ENCODE measurements at regions not wholly inside any gene's neighbourhood (a gene's known extent, or its start where the extent isn't known, plus 50 kb on each side); places are given as distances from the start of the nearest gene placed in this dataset.

DNA sequence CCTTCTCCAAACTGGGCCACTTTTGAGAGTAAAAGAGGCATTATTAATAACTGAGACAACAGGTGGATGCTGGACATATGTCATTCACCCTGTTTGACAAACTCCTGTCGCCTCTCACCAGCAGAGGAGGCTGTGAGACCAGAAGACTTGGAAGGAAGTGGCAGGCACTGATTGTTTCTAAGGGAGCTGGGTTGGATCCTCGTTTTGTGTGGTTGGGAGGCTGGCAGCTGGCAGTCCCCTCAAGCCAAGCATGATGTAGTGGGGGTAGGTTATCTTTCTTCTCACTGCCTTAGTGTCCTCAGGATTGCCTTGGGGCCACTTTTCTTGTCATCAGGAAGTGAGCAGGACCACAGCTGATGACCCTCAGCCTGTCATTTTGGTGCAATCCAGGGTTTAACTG lies 86.5 kb upstream of the KCNJ15 start:
- Mint-ChIP-seq H3K9me3 (peaks cover 5% of the 10 kb centered on the region), H3K4me3 (no peak overlapping the region), H3K27ac (peak overlapping the region; percentile 88), H3K4me1 (peaks cover 48% of the 10 kb centered on the region), H3K36me3 (ENCODE audit: low read depth) (peaks cover 4% of the 10 kb centered on the region), H3K27me3 (ENCODE audit: insufficient read depth) (no peaks in the 10 kb centered on the region)
- Histone ChIP-seq H3K4me3 (ENCODE audit: low read length) (no peak overlapping the region), H3K36me3 (ENCODE audit: control insufficient read depth, insufficient read depth, low read length) (no peaks in the 10 kb centered on the region), H3K9me3 (ENCODE audit: control insufficient read depth, low read length) (no peaks in the 10 kb centered on the region), H3K27me3 (ENCODE audit: control insufficient read depth, insufficient read depth, low read length, poor library complexity, severe bottlenecking) (no peaks in the 10 kb centered on the region), H3K9ac (ENCODE audit: extremely low read depth, low read length, poor library complexity, severe bottlenecking) (no peak overlapping the region), H3K27ac (ENCODE audit: low read depth, low read length) (no peak overlapping the region), H3K4me1 (ENCODE audit: control insufficient read depth, insufficient read depth, low read length) (peaks cover 32% of the 10 kb centered on the region)
- DNase-seq, result peak; percentile 84
- TF ChIP-seq, protein P1, sequence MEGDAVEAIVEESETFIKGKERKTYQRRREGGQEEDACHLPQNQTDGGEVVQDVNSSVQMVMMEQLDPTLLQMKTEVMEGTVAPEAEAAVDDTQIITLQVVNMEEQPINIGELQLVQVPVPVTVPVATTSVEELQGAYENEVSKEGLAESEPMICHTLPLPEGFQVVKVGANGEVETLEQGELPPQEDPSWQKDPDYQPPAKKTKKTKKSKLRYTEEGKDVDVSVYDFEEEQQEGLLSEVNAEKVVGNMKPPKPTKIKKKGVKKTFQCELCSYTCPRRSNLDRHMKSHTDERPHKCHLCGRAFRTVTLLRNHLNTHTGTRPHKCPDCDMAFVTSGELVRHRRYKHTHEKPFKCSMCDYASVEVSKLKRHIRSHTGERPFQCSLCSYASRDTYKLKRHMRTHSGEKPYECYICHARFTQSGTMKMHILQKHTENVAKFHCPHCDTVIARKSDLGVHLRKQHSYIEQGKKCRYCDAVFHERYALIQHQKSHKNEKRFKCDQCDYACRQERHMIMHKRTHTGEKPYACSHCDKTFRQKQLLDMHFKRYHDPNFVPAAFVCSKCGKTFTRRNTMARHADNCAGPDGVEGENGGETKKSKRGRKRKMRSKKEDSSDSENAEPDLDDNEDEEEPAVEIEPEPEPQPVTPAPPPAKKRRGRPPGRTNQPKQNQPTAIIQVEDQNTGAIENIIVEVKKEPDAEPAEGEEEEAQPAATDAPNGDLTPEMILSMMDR (conservative IDR thresholded peaks at IDR 0.05), result peak; percentile 81
- WGBS, 2 experiments (ENCODE audit: insufficient coverage in 1 of 2, insufficient read length in 1 of 2), result 54 to 67% methylated on average over 1 to 2 of the region's 2 CpGs

DNA sequence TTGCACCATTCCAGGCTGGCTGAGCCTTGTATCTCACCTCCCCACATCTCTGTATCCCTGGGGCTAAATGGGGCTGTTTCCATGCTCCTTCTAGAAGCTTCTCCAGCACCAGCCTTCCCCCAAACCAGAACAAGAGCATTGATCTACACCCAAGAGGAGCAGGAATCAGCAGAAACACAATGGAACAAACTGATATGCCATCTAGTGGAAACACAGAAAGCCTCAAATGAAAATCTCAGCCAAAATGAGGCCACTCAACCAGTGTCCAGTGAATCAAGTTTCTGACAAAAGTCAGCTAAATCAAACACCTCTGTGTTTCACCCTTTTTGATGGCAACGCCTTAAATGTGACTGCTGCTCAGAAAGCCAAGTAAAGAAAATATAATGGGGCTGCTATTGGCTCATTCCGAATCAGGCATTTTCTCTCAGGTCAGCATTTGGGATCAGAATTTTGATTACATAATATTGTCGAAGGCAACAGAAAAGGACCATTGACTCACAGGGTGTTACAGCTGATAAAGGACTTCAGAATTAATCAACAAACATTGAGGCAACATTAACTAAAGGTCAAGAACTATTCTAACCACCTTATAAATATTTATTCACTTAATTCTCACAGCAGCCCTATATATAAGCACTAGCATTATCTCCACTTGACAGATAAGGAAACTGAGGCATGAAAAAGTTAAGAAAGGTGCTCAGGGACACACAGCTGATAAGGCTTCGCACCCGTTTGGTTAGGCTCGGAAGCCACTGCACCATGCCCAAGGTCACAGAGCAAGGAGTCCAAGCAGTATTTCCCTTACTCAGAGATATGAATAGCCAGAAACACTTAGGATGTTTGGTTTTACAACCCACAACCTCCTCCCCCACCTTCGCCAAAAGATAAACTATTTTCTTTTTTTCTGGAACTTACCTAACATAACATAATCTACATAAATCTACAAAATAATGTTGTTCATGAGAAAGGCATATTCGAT lies 85.8 kb upstream of the KCNJ15 start:
- no peak overlapping the region for H3K4me3 Mint-ChIP-seq
- no peaks in the 10 kb centered on the region for H3K27me3 ChIP-seq (ENCODE audit: control insufficient read depth, insufficient read depth, low read length, poor library complexity, severe bottlenecking)

DNA sequence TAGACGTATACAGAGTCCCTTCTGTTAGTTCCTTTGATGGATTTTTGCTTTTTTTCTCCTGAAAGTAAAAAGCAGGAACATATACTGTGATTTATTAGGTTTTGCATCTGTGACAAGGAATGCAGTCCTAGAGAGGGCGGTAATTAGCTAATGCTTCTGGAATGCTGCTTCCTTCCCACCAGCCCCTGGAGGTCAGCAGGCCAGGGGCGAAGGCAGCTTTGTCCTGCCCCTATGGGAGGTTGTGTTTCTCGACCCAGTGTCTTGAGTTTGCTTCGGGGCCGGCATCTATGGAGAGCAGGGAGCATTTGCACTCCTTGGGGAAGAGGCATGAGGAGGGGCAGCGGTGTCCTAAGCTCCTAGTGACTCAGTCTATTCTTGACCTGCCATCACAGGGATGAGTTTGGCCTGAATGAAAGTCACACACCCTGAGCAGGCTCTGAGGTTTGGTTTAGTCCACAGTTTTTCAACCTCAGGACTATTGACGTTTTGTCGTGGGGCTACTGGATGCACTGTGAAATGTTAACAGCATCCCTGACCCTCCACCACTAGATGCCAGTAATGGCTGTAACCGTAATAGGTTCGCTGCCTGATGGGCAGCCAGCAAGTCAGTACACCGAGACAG lies 85.0 kb upstream of the KCNJ15 start:
- Histone ChIP-seq H3K27me3 (ENCODE audit: control insufficient read depth, insufficient read depth, low read length, poor library complexity, severe bottlenecking) (no peaks in the 10 kb centered on the region), H3K36me3 (ENCODE audit: control insufficient read depth, insufficient read depth, low read length) (no peaks in the 10 kb centered on the region), H3K27ac (ENCODE audit: low read depth, low read length) (peak overlapping the region; percentile 77), H3K4me1 (ENCODE audit: control insufficient read depth, insufficient read depth, low read length) (peaks cover 20% of the 10 kb centered on the region), H3K4me3 (ENCODE audit: low read length) (no peak overlapping the region), H3K9ac (ENCODE audit: extremely low read depth, low read length, poor library complexity, severe bottlenecking) (peak overlapping the region; percentile 21), H3K9me3 (ENCODE audit: control insufficient read depth, low read length) (no peaks in the 10 kb centered on the region)
- H3K36me3 Mint-ChIP-seq (ENCODE audit: low read depth), result peaks cover 4% of the 10 kb centered on the region
- DNase-seq, result peak; percentile 91
- no peak overlapping the region for H3K4me3 Mint-ChIP-seq
- H3K4me1 Mint-ChIP-seq, result peaks cover 33% of the 10 kb centered on the region
- no peaks in the 10 kb centered on the region for H3K27me3 Mint-ChIP-seq (ENCODE audit: insufficient read depth)
- TF ChIP-seq, protein P1 (conservative IDR thresholded peaks at IDR 0.05), result peak; percentile 43
- peak overlapping the region; percentile 88 for H3K27ac Mint-ChIP-seq
- H3K9me3 Mint-ChIP-seq, result peaks cover 5% of the 10 kb centered on the region
- 42 to 47% methylated on average over 8 to 12 of the region's 12 CpGs for WGBS, 2 experiments (ENCODE audit: insufficient coverage in 1 of 2, insufficient read length in 1 of 2)

More for the DNA sequence above, 85.8 kb upstream of the KCNJ15 start:
- peak overlapping the region; percentile 88 for H3K27ac Mint-ChIP-seq
- H3K27ac ChIP-seq (ENCODE audit: low read depth, low read length), result peak overlapping the region; percentile 77
- WGBS, 2 experiments (ENCODE audit: insufficient coverage in 1 of 2, insufficient read length in 1 of 2), result 69 to 81% methylated on average over 6 to 8 of the region's 8 CpGs
- no peak for DNase-seq
- H3K36me3 Mint-ChIP-seq (ENCODE audit: low read depth), result peaks cover 4% of the 10 kb centered on the region
- TF ChIP-seq, protein P1 (conservative IDR thresholded peaks at IDR 0.05), result no peak
- H3K9me3 Mint-ChIP-seq, result peaks cover 5% of the 10 kb centered on the region
- H3K9me3 ChIP-seq (ENCODE audit: control insufficient read depth, low read length), result no peaks in the 10 kb centered on the region
- peaks cover 41% of the 10 kb centered on the region for H3K4me1 Mint-ChIP-seq
- no peaks in the 10 kb centered on the region for H3K36me3 ChIP-seq (ENCODE audit: control insufficient read depth, insufficient read depth, low read length)
- H3K9ac ChIP-seq (ENCODE audit: extremely low read depth, low read length, poor library complexity, severe bottlenecking), result peak overlapping the region; percentile 21
- peaks cover 27% of the 10 kb centered on the region for H3K4me1 ChIP-seq (ENCODE audit: control insufficient read depth, insufficient read depth, low read length)
- H3K4me3 ChIP-seq (ENCODE audit: low read length), result no peak overlapping the region
- H3K27me3 Mint-ChIP-seq (ENCODE audit: insufficient read depth), result no peaks in the 10 kb centered on the region
